ENCODE measurements at regions not wholly inside any gene's neighbourhood (a gene's known extent, or its start where the extent isn't known, plus 50 kb on each side); places are given as distances from the start of the nearest gene placed in this dataset.

GRCh38 chr6:26172608-26172968 is 85.4 kb downstream of the HFE start:
- TF ChIP-seq CTCF (conservative IDR thresholded peaks at IDR 0.05) (no peak), EZH2 (IDR thresholded peaks at IDR 0.05; ENCODE audit: low read depth) (no peak)
